ENCODE measurements at regions not wholly inside any gene's neighbourhood (a gene's known extent, or its start where the extent isn't known, plus 50 kb on each side); places are given as distances from the start of the nearest gene placed in this dataset.
"Not testable (repeated sequence)": the region's sequence is repeated elsewhere in the genome, so short reads cannot be mapped to it uniquely, and the experiment has no call there.

- no peak for DNase-seq
Measured at GRCh38 chr13:63843766-63844699, 2428.4 kb upstream of the PCDH20 start.

DNA sequence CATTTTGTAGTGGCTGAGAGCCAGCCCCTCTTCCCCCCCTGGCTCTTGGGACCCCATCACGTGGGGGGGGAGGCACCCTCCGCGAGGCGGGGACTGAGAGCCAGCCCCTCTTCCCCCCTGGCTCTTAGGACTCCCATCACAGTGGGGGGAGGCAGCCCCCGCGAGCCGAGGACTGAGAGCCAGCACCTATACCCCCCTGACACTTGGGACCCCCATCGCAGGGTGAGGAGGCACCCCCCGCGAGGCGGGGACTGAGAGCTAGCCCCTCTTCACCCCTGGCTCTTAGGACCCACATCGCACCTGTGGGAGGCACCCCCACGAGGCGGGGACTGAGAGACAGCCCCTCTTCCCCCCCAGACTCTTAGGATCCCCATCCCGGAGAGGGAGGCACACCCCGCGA is 2426.5 kb upstream of the PCDH20 start:
- no peak for DNase-seq

- no peak for DNase-seq
Measured at GRCh38 chr13:63840551-63841421, 2425.1 kb upstream of the PCDH20 start.

GRCh38 chr13:63838366-63839110 is 2422.9 kb upstream of the PCDH20 start:
- DNase-seq = no peak

- DNase-seq = not testable (repeated sequence)
Measured at GRCh38 chr13:63837701-63838100, 2422.1 kb upstream of the PCDH20 start.

DNA sequence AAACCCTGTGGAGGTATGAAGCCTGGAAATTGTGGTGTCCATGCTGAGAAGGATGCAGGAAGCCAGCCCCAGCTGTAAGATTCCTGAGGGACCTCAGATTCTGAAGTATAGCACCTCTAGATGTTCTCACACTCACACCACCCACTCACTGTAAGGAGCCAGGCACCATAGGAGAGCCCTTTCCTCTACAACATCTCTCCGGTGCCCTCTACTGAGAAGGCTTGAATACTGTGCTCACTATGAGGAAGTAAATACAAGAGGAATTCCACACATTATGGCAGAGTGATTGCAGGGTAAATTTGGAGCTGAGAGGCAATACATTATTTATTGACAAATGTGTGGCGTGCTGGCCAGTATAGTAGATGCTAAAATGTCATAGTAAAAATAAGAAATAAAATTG is 2414.0 kb upstream of the PCDH20 start:
- not testable (repeated sequence) for DNase-seq

- DNase-seq = not testable (repeated sequence)
Measured at GRCh38 chr13:63821785-63822184, 2406.1 kb upstream of the PCDH20 start.

DNA sequence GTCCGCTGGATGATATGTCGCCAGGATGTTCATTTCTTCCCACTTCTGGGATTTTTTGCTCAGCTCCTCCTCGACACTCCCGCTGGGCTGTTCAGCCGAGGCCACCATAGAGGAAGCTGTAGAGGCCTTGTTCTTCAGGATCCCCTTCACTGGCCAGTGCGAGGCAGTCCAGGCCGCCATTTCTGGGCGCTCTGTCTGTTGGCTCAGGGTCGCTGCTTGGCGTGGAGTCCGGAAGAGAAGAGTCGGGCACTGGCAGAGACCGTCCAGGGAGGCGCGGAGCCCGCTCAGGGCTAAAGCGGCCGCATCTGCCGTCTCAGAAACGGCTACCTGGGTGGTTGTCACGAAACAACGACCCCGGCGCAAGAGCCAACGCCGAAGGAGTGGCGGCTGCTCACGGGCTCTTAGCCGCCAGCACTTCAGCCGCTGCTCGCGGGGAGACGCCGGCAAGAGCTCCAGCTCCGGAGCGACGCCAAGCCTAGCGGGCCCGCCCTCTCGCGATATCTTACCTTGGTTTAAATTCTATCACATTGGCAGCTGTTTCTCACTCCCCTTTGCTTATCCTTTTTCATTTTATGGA is 2395.9 kb upstream of the PCDH20 start:
- not testable (repeated sequence) for DNase-seq

GRCh38 chr13:63791134-63791533 is 2375.5 kb upstream of the PCDH20 start:
- not testable (repeated sequence) for DNase-seq

- DNase-seq = no peak
Measured at GRCh38 chr13:63774133-63774532, 2358.5 kb upstream of the PCDH20 start.

GRCh38 chr13:63773476-63773875 is 2357.8 kb upstream of the PCDH20 start:
- no peak for DNase-seq

GRCh38 chr13:63757683-63758082 is 2342.0 kb upstream of the PCDH20 start:
- DNase-seq = not testable (repeated sequence)

GRCh38 chr13:63749857-63750256 is 2334.2 kb upstream of the PCDH20 start:
- not testable (repeated sequence) for DNase-seq

- DNase-seq = not testable (repeated sequence)
Measured at GRCh38 chr13:63741814-63742101, 2326.1 kb upstream of the PCDH20 start.

GRCh38 chr13:63741029-63741813 is 2325.6 kb upstream of the PCDH20 start:
- no peak for DNase-seq

DNA sequence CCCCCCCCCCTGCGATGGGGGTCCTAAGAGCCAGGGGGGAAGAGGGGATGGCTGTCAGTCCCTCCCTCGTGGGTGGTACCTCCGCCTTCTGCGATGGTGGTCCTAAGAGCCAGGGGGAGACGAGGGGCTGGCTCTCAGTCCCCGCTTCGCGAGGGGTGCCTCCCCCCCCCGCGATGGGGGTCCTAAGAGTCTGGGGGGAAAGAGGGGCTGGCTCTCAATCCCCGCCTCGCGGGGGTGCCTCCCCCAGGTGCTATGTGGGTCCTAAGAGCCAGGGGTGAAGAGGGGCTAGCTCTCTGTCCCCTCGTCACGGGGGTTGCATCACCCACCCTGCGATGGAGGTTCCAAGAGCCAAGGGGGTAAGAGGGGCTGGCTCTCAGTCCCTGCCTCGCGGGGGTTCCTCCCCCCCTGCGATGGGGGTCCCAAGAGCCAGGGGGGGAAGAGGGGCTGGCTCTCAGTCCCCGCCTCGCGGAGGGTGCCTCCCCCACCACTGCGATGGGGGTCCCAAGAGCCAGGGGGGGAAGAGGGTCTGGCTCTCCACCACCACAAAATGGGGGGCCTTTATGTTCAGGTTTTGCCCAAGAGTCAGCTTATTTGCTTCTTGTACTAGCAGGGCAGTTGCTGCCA is 2323.6 kb upstream of the PCDH20 start:
- DNase-seq = not testable (repeated sequence)

- no peak for DNase-seq
Measured at GRCh38 chr13:63737418-63737817, 2321.8 kb upstream of the PCDH20 start.

- DNase-seq = no peak
Measured at GRCh38 chr13:63731896-63732295, 2316.2 kb upstream of the PCDH20 start.

DNA sequence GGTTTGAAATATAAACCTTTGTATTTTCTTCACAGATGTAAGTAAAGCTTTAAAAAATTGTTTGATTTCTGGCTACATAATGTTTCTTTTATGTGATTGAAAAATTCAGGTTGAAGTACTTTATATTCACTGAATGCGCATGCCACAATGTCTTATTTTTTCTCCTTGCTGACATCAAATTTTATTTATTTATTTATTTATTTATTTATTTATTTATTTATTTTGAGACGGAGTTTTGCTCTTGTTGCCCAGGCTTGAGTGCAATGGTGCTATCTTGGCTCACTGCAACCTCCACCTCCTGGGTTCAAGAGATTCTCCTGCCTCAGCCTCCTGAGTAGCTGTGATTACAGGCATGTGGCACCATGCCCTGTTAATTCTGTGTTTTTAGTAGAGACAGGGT is 2296.5 kb upstream of the PCDH20 start:
- DNase-seq = not testable (repeated sequence)

GRCh38 chr13:63706751-63707150 is 2291.1 kb upstream of the PCDH20 start:
- no peak for DNase-seq

- DNase-seq = no peak
Measured at GRCh38 chr13:63704521-63704920, 2288.9 kb upstream of the PCDH20 start.

Measured in activated T-cell treated with anti-CD3 and anti-CD28 coated beads, Interleukin-2, amount 50 U/mL, for 48 hours (primary cell).